ENCODE measurements at regions not wholly inside any gene's neighbourhood (a gene's known extent, or its start where the extent isn't known, plus 50 kb on each side); places are given as distances from the start of the nearest gene placed in this dataset.
"Not testable (repeated sequence)": the region's sequence is repeated elsewhere in the genome, so short reads cannot be mapped to it uniquely, and the experiment has no call there.

GRCh38 chr4:12375805-12376204 is 947.1 kb upstream of the HS3ST1 start:
- TF ChIP-seq, protein P1, sequence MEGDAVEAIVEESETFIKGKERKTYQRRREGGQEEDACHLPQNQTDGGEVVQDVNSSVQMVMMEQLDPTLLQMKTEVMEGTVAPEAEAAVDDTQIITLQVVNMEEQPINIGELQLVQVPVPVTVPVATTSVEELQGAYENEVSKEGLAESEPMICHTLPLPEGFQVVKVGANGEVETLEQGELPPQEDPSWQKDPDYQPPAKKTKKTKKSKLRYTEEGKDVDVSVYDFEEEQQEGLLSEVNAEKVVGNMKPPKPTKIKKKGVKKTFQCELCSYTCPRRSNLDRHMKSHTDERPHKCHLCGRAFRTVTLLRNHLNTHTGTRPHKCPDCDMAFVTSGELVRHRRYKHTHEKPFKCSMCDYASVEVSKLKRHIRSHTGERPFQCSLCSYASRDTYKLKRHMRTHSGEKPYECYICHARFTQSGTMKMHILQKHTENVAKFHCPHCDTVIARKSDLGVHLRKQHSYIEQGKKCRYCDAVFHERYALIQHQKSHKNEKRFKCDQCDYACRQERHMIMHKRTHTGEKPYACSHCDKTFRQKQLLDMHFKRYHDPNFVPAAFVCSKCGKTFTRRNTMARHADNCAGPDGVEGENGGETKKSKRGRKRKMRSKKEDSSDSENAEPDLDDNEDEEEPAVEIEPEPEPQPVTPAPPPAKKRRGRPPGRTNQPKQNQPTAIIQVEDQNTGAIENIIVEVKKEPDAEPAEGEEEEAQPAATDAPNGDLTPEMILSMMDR (IDR thresholded peaks at IDR 0.05), result no peak
- Histone ChIP-seq H3K79me2 (ENCODE audit: insufficient read depth, low read length) (no peaks in the 10 kb centered on the region), H3K9me3 (replicated peaks in 1 of 2; ENCODE audit: control insufficient read depth in 1 of 2, insufficient read depth in 1 of 2, low read length in 2 of 2) (no peaks in the 10 kb centered on the region), H3K9ac (ENCODE audit: insufficient read depth, low read length, poor library complexity, severe bottlenecking) (no peak overlapping the region), H3K4me3 (replicated peaks in 1 of 3; ENCODE audit: low read depth in 2 of 3, low read length in 3 of 3) (no peak overlapping the region), H3K4me1 (ENCODE audit: control insufficient read depth in 1 of 2, insufficient read depth in 2 of 2, low read length in 2 of 2) (no peaks in the 10 kb centered on the region), H3K27ac (ENCODE audit: low read depth in 1 of 2, low read length in 2 of 2) (no peak overlapping the region), H4K20me1 (ENCODE audit: insufficient read depth, low read length) (no peaks in the 10 kb centered on the region), H3K27me3 (ENCODE audit: control insufficient read depth in 2 of 2, insufficient read depth in 2 of 2, low read length in 2 of 2) (no peaks in the 10 kb centered on the region), H3K36me3 (replicated peaks in 1 of 2; ENCODE audit: control insufficient read depth in 1 of 2, insufficient read depth in 2 of 2, low read length in 2 of 2) (no peaks in the 10 kb centered on the region), H2AFZ (ENCODE audit: insufficient read depth, low read depth, low read length, poor library complexity, severe bottlenecking) (no peak overlapping the region), H3K4me2 (replicated peaks; ENCODE audit: extremely low read depth, low read length, poor library complexity, severe bottlenecking) (no peak overlapping the region)
- H3K9me3 Mint-ChIP-seq, result peaks cover 1 to 7% (median 3%) of the 10 kb centered on the region in 7 donors
- no peak overlapping the region for H3K27ac Mint-ChIP-seq
- no peaks in the 10 kb centered on the region for H3K4me1 Mint-ChIP-seq
- no peaks in the 10 kb centered on the region for H3K27me3 Mint-ChIP-seq (ENCODE audit: low read depth in 3 of 3)
- H3K4me3 Mint-ChIP-seq, result no peak overlapping the region
- no peak for DNase-seq
- WGBS (ENCODE audit: insufficient coverage), result no CpG with 5 or more reads among the region's 1 CpG
- H3K36me3 Mint-ChIP-seq, result no peaks in the 10 kb centered on the region
- intact Hi-C loops (cut with micrococcal nuclease), result no loop called here

- H3K36me3 ChIP-seq (replicated peaks in 1 of 2; ENCODE audit: control insufficient read depth in 1 of 2, insufficient read depth in 2 of 2, low read length in 2 of 2); H3K79me2 ChIP-seq (ENCODE audit: insufficient read depth, low read length); H3K27ac Mint-ChIP-seq; intact Hi-C loops (cut with micrococcal nuclease); DNase-seq; H3K4me1 Mint-ChIP-seq; H3K27me3 ChIP-seq (ENCODE audit: control insufficient read depth in 2 of 2, insufficient read depth in 2 of 2, low read length in 2 of 2); H3K4me2 ChIP-seq (replicated peaks; ENCODE audit: extremely low read depth, low read length, poor library complexity, severe bottlenecking); H3K4me3 Mint-ChIP-seq; H3K36me3 Mint-ChIP-seq; H3K27ac ChIP-seq (ENCODE audit: low read depth in 1 of 2, low read length in 2 of 2); H2AFZ ChIP-seq (ENCODE audit: insufficient read depth, low read depth, low read length, poor library complexity, severe bottlenecking); H3K4me1 ChIP-seq (ENCODE audit: control insufficient read depth in 1 of 2, insufficient read depth in 2 of 2, low read length in 2 of 2); H3K4me3 ChIP-seq (replicated peaks in 1 of 3; ENCODE audit: low read depth in 2 of 3, low read length in 3 of 3); H3K9ac ChIP-seq (ENCODE audit: insufficient read depth, low read length, poor library complexity, severe bottlenecking); H3K27me3 Mint-ChIP-seq (ENCODE audit: low read depth in 3 of 3); H4K20me1 ChIP-seq (ENCODE audit: insufficient read depth, low read length): not testable (repeated sequence)
- 91% methylated on average over 6 of the region's 7 CpGs for WGBS (ENCODE audit: insufficient coverage)
- H3K9me3 ChIP-seq (replicated peaks in 1 of 2; ENCODE audit: control insufficient read depth in 1 of 2, insufficient read depth in 1 of 2, low read length in 2 of 2), result peaks cover 0 to 19% of the 10 kb centered on the region in 2 donors
- H3K9me3 Mint-ChIP-seq, result peaks cover 6 to 22% (median 16%) of the 10 kb centered on the region in 7 donors
Observed at GRCh38 chr4:12365869-12366268, 937.2 kb upstream of the HS3ST1 start.
